Glutamatergic neuron (in vitro differentiated cells): ENCODE measurements at regions not wholly inside any gene's neighbourhood (a gene's known extent, or its start where the extent isn't known, plus 50 kb on each side); places are given as distances from the start of the nearest gene placed in this dataset.

Experiments used
- DNase-seq: peaks from one replicate; pipeline ENCODE4 v3.0.0; 2022
- H3K27ac Mint-ChIP-seq: one replicate; pipeline ENCODE4 v1.8.0; 2020; ENCODE audit warnings: mild to moderate bottlenecking, mixed read lengths, inconsistent platforms; ENCODE audit not compliant: unreplicated experiment
- H3K27me3 Mint-ChIP-seq: one replicate; pipeline ENCODE4 v1.8.0; 2020; ENCODE audit warnings: mild to moderate bottlenecking, moderate library complexity, mixed read lengths, inconsistent platforms; ENCODE audit not compliant: unreplicated experiment
- H3K36me3 Mint-ChIP-seq: one replicate; pipeline ENCODE4 v1.8.0; 2020; ENCODE audit warnings: mild to moderate bottlenecking, mixed read lengths, inconsistent platforms; ENCODE audit not compliant: unreplicated experiment
- H3K4me1 Mint-ChIP-seq: one replicate; pipeline ENCODE4 v1.8.0; 2020; ENCODE audit warnings: mild to moderate bottlenecking, low read depth, mixed read lengths, inconsistent platforms; ENCODE audit not compliant: unreplicated experiment
- H3K4me3 Mint-ChIP-seq: one replicate; pipeline ENCODE4 v1.8.0; 2020; ENCODE audit warnings: mild to moderate bottlenecking, mixed read lengths, inconsistent platforms; ENCODE audit not compliant: unreplicated experiment
- H3K9me3 Mint-ChIP-seq: one replicate; pipeline ENCODE4 v1.8.0; 2020; ENCODE audit warnings: mild to moderate bottlenecking, moderate library complexity, mixed read lengths, inconsistent platforms; ENCODE audit not compliant: unreplicated experiment
- TF ChIP-seq, protein P1 (sequence below): fragments of 200-600 bp; sonication (generic); IDR thresholded peaks from one replicate; pipeline ENCODE4 v1.5.0; 2021; ENCODE audit not compliant: partially characterized antibody, unreplicated experiment

DNA sequence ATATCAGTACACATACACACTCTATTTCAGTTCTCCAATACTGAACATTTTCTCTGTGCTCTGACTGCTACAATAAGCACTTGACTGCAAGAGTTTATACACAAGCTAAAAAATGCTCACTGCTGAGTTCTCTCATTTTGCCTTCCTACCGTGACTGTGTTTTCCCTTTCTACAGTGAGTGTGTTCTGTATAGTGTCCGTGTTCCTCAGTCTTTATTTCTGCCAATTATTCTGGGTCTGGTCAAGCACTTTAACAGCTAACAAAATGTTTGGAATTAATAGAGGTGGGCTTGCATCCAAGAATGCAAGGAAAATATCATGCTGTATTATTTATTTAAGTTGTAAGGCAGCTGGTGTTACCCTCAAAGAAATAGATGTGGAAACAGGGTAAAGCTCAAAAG, 217.0 kb upstream of the NREP start:
- H3K27me3 Mint-ChIP-seq = no peaks in the 10 kb centered on the region
- no peak overlapping the region for H3K4me3 Mint-ChIP-seq
- no peak overlapping the region for H3K27ac Mint-ChIP-seq
- TF ChIP-seq, protein P1, sequence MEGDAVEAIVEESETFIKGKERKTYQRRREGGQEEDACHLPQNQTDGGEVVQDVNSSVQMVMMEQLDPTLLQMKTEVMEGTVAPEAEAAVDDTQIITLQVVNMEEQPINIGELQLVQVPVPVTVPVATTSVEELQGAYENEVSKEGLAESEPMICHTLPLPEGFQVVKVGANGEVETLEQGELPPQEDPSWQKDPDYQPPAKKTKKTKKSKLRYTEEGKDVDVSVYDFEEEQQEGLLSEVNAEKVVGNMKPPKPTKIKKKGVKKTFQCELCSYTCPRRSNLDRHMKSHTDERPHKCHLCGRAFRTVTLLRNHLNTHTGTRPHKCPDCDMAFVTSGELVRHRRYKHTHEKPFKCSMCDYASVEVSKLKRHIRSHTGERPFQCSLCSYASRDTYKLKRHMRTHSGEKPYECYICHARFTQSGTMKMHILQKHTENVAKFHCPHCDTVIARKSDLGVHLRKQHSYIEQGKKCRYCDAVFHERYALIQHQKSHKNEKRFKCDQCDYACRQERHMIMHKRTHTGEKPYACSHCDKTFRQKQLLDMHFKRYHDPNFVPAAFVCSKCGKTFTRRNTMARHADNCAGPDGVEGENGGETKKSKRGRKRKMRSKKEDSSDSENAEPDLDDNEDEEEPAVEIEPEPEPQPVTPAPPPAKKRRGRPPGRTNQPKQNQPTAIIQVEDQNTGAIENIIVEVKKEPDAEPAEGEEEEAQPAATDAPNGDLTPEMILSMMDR = no peak
- DNase-seq = no peak
- no peaks in the 10 kb centered on the region for H3K4me1 Mint-ChIP-seq
- H3K36me3 Mint-ChIP-seq = no peaks in the 10 kb centered on the region
- H3K9me3 Mint-ChIP-seq = peaks cover 1% of the 10 kb centered on the region

DNA sequence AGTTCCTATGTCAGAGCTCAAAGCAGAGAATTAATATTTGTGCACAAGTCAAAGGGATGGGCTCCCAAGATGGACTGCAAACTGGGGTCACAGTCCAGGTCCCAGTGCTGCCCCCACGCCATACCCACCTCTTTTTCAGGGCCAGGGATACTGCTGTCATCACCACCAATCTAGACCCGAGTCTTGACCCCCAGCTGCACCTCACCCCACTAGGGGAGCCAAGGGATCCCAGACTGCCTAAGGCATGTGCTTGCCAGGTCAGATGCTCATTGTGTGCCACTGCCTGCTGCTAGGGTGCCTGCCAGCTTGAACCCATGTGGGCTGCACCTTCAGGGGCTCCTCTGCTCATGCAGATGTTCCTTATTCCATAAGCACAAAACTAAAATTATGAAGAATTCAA, 215.6 kb upstream of the NREP start:
- H3K4me3 Mint-ChIP-seq = no peak overlapping the region

DNA sequence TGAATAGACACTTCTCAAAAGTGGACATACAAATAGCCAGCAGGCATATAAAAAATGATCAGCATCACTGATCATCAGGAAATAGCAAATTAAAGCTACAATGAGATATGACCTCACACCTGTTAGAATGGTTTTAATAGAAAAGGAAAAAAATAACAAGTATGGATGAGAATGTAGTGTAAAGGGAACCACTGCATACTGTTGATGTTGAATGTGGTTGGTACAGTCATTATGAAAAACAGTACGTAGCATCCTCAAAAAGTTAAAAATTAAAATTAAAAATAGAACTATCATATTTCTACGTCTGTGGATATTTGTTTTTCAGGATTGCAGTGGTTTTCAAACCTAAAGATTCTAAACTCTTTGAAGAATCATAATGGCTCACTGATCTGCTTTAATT, 215.1 kb upstream of the NREP start:
- no peak overlapping the region for H3K27ac Mint-ChIP-seq
- H3K4me1 Mint-ChIP-seq = no peaks in the 10 kb centered on the region
- peaks cover 1% of the 10 kb centered on the region for H3K9me3 Mint-ChIP-seq
- no peak overlapping the region for H3K4me3 Mint-ChIP-seq
- no peaks in the 10 kb centered on the region for H3K27me3 Mint-ChIP-seq
- H3K36me3 Mint-ChIP-seq = no peaks in the 10 kb centered on the region
- DNase-seq = no peak
- TF ChIP-seq, protein P1 = no peak

More for the DNA sequence above, 215.6 kb upstream of the NREP start:
- no peak for DNase-seq
- peaks cover 1% of the 10 kb centered on the region for H3K9me3 Mint-ChIP-seq
- H3K27ac Mint-ChIP-seq = no peak overlapping the region
- no peaks in the 10 kb centered on the region for H3K4me1 Mint-ChIP-seq
- no peaks in the 10 kb centered on the region for H3K27me3 Mint-ChIP-seq
- TF ChIP-seq, protein P1 = no peak
- no peaks in the 10 kb centered on the region for H3K36me3 Mint-ChIP-seq

DNA sequence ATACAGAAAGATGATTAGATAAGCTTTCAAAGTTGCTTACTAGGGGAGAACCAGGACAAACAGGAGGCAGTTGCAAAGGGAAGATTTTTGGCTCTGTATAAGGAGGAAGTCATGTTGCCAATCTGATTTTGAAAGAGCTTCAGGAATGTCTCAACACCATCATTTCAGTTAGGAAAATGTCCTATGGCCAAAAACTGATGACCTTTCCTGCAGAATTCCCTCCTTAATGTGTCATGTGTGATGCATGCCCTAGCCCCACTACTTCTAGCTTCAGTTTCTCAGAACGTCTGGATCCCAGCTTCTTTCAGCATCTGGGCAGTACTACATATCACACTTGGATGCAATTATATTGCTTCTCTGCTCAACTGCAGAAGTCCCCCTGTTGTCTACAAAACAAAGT, 211.5 kb upstream of the NREP start:
- H3K27ac Mint-ChIP-seq = no peak overlapping the region
- H3K4me3 Mint-ChIP-seq = no peak overlapping the region
- H3K9me3 Mint-ChIP-seq = peaks cover 1% of the 10 kb centered on the region
- H3K36me3 Mint-ChIP-seq = no peaks in the 10 kb centered on the region
- no peak for DNase-seq
- no peaks in the 10 kb centered on the region for H3K27me3 Mint-ChIP-seq
- H3K4me1 Mint-ChIP-seq = no peaks in the 10 kb centered on the region
- TF ChIP-seq, protein P1 = no peak

DNA sequence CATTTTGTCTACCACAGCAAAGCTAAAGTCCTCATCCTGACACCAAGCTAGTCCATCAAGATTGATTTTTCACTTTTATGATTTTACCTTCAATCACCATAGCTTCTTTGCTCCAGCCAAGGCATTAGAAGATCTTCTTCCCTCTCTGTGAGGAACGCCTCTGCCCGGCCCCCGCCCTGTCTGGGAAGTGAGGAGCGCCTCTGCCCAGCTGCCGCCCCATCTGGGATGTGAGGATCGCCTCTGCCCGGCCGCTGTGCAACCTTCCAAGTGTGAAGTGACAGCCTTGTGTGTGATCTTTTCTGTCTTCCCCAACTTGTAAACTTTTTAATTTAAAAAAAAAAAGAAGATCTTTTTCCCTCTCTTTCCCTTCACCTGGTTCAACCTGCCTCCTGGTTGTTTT, 210.5 kb upstream of the NREP start:
- TF ChIP-seq, protein P1 = no peak
- no peak for DNase-seq
- H3K4me3 Mint-ChIP-seq = no peak overlapping the region
- no peaks in the 10 kb centered on the region for H3K4me1 Mint-ChIP-seq
- H3K36me3 Mint-ChIP-seq = no peaks in the 10 kb centered on the region
- no peak overlapping the region for H3K27ac Mint-ChIP-seq
- H3K27me3 Mint-ChIP-seq = no peaks in the 10 kb centered on the region
- H3K9me3 Mint-ChIP-seq = peaks cover 1% of the 10 kb centered on the region
